ENCODE measurements at regions not wholly inside any gene's neighbourhood (a gene's known extent, or its start where the extent isn't known, plus 50 kb on each side); places are given as distances from the start of the nearest gene placed in this dataset.

DNA sequence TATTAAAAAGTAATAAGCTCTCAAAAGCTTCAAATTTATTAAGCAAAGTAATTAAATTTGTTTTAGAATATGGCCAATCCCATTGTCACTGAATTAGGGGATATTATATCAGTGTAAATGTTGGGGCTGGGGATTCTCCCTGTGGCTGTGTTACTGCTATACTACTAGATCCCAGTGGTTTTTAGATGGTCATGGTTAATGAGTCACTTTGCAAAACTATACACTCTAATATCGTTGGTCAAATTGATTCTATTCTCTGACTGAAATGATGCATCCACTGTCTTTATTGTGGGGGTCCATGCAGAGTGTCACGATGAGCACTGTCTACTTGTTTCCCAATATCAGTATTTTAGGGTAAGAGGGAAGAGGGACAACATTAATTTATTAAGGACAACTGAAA, 336.9 kb upstream of the PREP start:
- TF ChIP-seq CTCF (conservative IDR thresholded peaks at IDR 0.05; ENCODE audit: low read depth), result no peak
- H3K27ac ChIP-seq, result no peak overlapping the region
- DNase-seq (ENCODE audit: low spot score), result no peak
- CTCF ChIA-PET, result interaction anchor here (0.6 kb wide), 1 partner anchor 462 kb away, joined by 3 read pairs; no protein-coding TSS in a partner anchor
- POLR2A ChIA-PET (ENCODE audit: low non-redundant PET), result no interaction called here

DNA sequence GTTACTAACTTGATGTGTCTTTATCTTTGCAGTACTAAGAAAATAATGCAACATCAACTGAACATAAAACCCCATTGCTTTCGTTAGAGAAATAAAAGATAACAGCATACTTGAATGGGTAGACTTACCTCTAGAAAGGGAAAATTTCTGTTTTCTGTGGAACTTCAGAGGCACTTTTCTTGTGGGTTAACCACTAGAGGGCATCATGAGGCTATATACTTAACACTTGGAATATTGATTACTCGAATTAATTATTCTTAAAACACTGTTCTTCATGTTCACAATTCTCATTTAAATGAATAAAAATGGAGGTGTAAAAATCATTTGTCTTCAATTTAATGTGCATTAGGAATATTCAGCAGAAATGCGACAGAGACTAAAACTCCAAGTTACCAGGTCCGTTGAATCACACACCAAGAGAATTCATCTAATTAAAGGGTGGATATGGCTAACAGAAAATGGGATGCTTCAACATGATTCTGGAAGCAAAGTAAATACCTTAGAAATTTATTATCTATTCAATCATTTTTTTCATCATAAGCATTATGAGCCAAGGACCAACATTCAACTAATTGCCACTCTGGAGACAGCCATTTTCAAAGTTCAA, 330.8 kb upstream of the PREP start:
- DNase-seq (ENCODE audit: low spot score), result peak; percentile 8
- H3K27ac ChIP-seq, result no peak overlapping the region
- POLR2A ChIA-PET (ENCODE audit: low non-redundant PET), result no interaction called here
- TF ChIP-seq CTCF (conservative IDR thresholded peaks at IDR 0.05; ENCODE audit: low read depth), result peak; percentile 1; the same call in 1 of the 2 replicates
- CTCF ChIA-PET, result interaction anchor here (0.7 to 1.5 kb wide), 2 partner anchors 353 to 628 kb away, joined by 3 read pairs; partner anchors contain the start of gene PRDM1

- DNase-seq (ENCODE audit: low spot score), result no peak
- TF ChIP-seq CTCF (conservative IDR thresholded peaks at IDR 0.05; ENCODE audit: low read depth), result no peak
- ChIA-PET POLR2A (ENCODE audit: low non-redundant PET) (no interaction called here), CTCF (interaction anchor here (0.6 kb wide), 1 partner anchor 236 kb away, joined by 3 read pairs; no protein-coding TSS in a partner anchor)
- no peak overlapping the region for H3K27ac ChIP-seq
Measured at GRCh38 chr6:105728995-105729394, 326.1 kb upstream of the PREP start.

DNA sequence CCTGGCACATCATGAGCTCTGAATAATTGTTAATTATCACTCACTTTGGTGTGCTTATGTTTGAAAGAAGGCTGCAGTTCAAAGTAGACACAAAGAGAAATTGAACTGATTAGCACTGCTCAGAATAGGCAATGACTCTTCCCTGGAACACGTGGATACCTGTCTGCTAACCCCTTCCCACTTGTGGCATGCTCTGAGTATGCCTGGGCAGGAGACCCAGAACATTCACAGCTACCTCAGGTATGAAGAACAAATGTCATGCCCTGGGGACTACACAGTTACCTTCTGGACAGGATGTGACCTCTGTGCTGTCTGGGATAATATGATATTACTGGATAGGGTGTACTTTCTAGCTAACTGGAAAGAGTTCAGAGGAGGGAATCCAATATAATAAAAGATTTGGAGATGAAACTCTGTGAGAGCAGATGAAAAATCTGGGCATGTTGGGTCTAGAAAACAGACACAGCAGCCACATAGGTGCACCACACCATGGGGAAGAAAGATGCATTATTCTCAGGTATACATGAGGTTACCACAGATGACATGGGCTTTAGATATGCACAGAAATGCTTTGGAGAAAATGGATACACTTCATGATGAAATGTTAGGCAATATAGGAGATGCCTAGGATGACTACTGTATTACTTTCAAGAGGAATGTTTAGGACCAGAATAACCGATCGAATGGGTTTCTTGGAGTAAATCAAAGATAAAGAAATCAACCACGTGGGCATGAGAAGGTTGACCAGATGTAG, 324.2 kb upstream of the PREP start:
- no peak overlapping the region for H3K27ac ChIP-seq
- ChIA-PET POLR2A (ENCODE audit: low non-redundant PET) (no interaction called here), CTCF (interaction anchor here (0.6 kb wide), 3 partner anchors 144 to 503 kb away, joined by 3 to 5 read pairs (median 3); no protein-coding TSS in a partner anchor)
- DNase-seq (ENCODE audit: low spot score), result peak; percentile 11
- TF ChIP-seq CTCF (conservative IDR thresholded peaks at IDR 0.05; ENCODE audit: low read depth), result no peak

- ChIA-PET POLR2A (ENCODE audit: low non-redundant PET) (no interaction called here), CTCF (no interaction called here)
- no peak for TF ChIP-seq CTCF (conservative IDR thresholded peaks at IDR 0.05; ENCODE audit: low read depth)
- H3K27ac ChIP-seq, result no peak overlapping the region
- no peak for DNase-seq (ENCODE audit: low spot score)
Measured at GRCh38 chr6:105714846-105715245, 312.0 kb upstream of the PREP start.

DNA sequence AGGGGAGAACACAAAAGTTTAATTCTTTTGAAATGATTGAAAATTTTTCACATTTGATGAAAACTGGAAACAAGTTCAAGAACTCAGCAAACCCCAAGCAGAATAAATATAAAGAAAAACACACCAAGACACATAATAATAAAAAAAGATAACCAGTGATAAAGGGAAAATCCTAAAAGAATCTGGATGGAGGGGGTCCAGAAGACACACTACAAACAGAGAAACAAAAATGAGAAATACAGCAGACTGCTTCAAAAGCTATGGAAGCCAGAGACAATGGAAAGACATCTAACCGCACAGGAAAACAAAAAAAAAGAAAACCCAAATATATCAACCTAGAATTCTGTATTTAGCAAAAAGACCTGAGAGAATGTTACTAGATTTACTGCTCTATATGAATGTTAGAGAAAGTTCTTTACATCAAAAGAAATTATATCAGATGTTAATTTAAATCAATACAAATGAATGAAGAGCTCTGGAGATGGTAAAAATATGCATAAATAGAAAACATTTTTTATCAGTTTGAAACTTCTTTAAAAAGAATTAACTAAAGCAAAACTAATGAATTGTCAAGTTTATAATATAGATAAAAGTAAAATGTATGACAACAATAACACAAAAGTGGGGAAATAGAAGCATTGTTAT, 310.7 kb upstream of the PREP start:
- no peak for TF ChIP-seq CTCF (conservative IDR thresholded peaks at IDR 0.05; ENCODE audit: low read depth)
- DNase-seq (ENCODE audit: low spot score), result no peak
- POLR2A ChIA-PET (ENCODE audit: low non-redundant PET), result no interaction called here
- CTCF ChIA-PET, result no interaction called here
- H3K27ac ChIP-seq, result no peak overlapping the region
